BLaER1 treated with 17β-estradiol and CSF1 and Interleukin-3, amounts not matched to agents 10 nM and 100 nM (cell line): ENCODE measurements at regions not wholly inside any gene's neighbourhood (a gene's known extent, or its start where the extent isn't known, plus 50 kb on each side); places are given as distances from the start of the nearest gene placed in this dataset.

Source experiments
- H3K27ac ChIP-seq, 11 experiments: shearing (Covaris generic); formaldehyde crosslinking; 2 replicates each; pipeline ENCODE4 v1.8.1; 2022
- H3K27me3 ChIP-seq, 11 experiments: shearing (Covaris generic); formaldehyde crosslinking; 2 replicates each; pipeline ENCODE4 v1.8.1; 2022
- H3K36me3 ChIP-seq, 11 experiments: shearing (Covaris generic); formaldehyde crosslinking; 2 replicates each; pipeline ENCODE4 v1.8.1; 2022
- H3K4me1 ChIP-seq, 10 experiments: shearing (Covaris generic); formaldehyde crosslinking; 2 replicates each; pipeline ENCODE4 v1.8.1; 2022
- H3K4me2 ChIP-seq, 11 experiments: shearing (Covaris generic); formaldehyde crosslinking; 2 replicates each; pipeline ENCODE4 v1.8.1; 2022
- H3K4me3 ChIP-seq, 10 experiments: shearing (Covaris generic); formaldehyde crosslinking; 2 replicates each; pipeline ENCODE4 v1.8.1; 2022
- H3K9ac ChIP-seq, 11 experiments: shearing (Covaris generic); formaldehyde crosslinking; 2 replicates each; pipeline ENCODE4 v1.8.1; 2022
- H3K9me3 ChIP-seq, 11 experiments: shearing (Covaris generic); formaldehyde crosslinking; replicated peaks in 1 of 11; 2 replicates each; pipeline ENCODE4 v1.8.1; 2022
- H4K20me1 ChIP-seq, 11 experiments: shearing (Covaris generic); formaldehyde crosslinking; 2 replicates each; pipeline ENCODE4 v1.8.1; 2022
- Cebpa-rat ChIP-seq, 11 experiments: shearing (Covaris generic); IDR thresholded peaks; 2 replicates each; pipeline ENCODE4 v1.8.1; 2022

- H3K4me2 ChIP-seq = no peak overlapping the region
- no peaks in the 10 kb centered on the region for H3K36me3 ChIP-seq
- no peaks in the 10 kb centered on the region for H3K4me1 ChIP-seq
- no peak overlapping the region for H3K9ac ChIP-seq
- no peak overlapping the region for H3K27ac ChIP-seq
- H3K27me3 ChIP-seq = no peaks in the 10 kb centered on the region
- H4K20me1 ChIP-seq = no peaks in the 10 kb centered on the region
- H3K4me3 ChIP-seq = no peak overlapping the region
- no peak for TF ChIP-seq Cebpa-rat (IDR thresholded peaks at IDR 0.05)
- 0 out of 22 replicates have a peak, but pooled peaks cover 0 to 4% (median 0%) of the 10 kb centered on the region in 11 experiments for H3K9me3 ChIP-seq
Measured at GRCh38 chr1:61627365-61627764, 97.6 kb downstream of the TM2D1 start.

GRCh38 chr1:61626816-61627215 lies 98.1 kb downstream of the TM2D1 start:
- Histone ChIP-seq H3K4me1 (no peaks in the 10 kb centered on the region), H3K9me3 (0 out of 22 replicates have a peak, but pooled peaks cover 0 to 4% (median 0%) of the 10 kb centered on the region in 11 experiments), H3K4me2 (no peak overlapping the region), H3K4me3 (no peak overlapping the region), H4K20me1 (no peaks in the 10 kb centered on the region), H3K36me3 (no peaks in the 10 kb centered on the region), H3K27me3 (no peaks in the 10 kb centered on the region), H3K9ac (no peak overlapping the region), H3K27ac (no peak overlapping the region)
- no peak for TF ChIP-seq Cebpa-rat (IDR thresholded peaks at IDR 0.05)

- no peak overlapping the region for H3K4me3 ChIP-seq
- 0 out of 22 replicates have a peak, but pooled peaks cover 0 to 4% (median 0%) of the 10 kb centered on the region in 11 experiments for H3K9me3 ChIP-seq
- no peak overlapping the region for H3K9ac ChIP-seq
- peaks cover 0 to 10% (median 0%) of the 10 kb centered on the region in 10 experiments; a peak in 4 of 20 replicates for H3K4me1 ChIP-seq
- no peaks in the 10 kb centered on the region for H4K20me1 ChIP-seq
- H3K27ac ChIP-seq = no peak overlapping the region
- H3K27me3 ChIP-seq = no peaks in the 10 kb centered on the region
- no peak overlapping the region for H3K4me2 ChIP-seq
- H3K36me3 ChIP-seq = no peaks in the 10 kb centered on the region
- no peak for TF ChIP-seq Cebpa-rat (IDR thresholded peaks at IDR 0.05)
Measured at GRCh38 chr1:61623852-61624251, 101.1 kb downstream of the TM2D1 start.

GRCh38 chr1:61620536-61620935 lies 104.4 kb downstream of the TM2D1 start:
- H3K9ac ChIP-seq = no peak overlapping the region
- no peak overlapping the region for H3K27ac ChIP-seq

GRCh38 chr1:61618755-61619154 lies 106.2 kb downstream of the TM2D1 start:
- Histone ChIP-seq H3K27ac (no peak overlapping the region), H4K20me1 (no peaks in the 10 kb centered on the region), H3K27me3 (no peaks in the 10 kb centered on the region), H3K9ac (no peak overlapping the region), H3K9me3 (no peaks in the 10 kb centered on the region), H3K4me3 (no peak overlapping the region), H3K4me2 (no peak overlapping the region), H3K4me1 (peaks cover 0 to 10% (median 0%) of the 10 kb centered on the region in 10 experiments; a peak in 4 of 20 replicates), H3K36me3 (no peaks in the 10 kb centered on the region)
- TF ChIP-seq Cebpa-rat (IDR thresholded peaks at IDR 0.05) = no peak

More at GRCh38 chr1:61620536-61620935, 104.4 kb downstream of the TM2D1 start:
- no peak overlapping the region for H3K4me3 ChIP-seq
- TF ChIP-seq Cebpa-rat (IDR thresholded peaks at IDR 0.05) = no peak
- peak overlapping the region in 3 of 11 experiments; percentile 18 to 43 (median 36); a peak in 3 of 22 replicates for H3K4me2 ChIP-seq
- H3K27me3 ChIP-seq = no peaks in the 10 kb centered on the region
- no peaks in the 10 kb centered on the region for H3K36me3 ChIP-seq
- no peaks in the 10 kb centered on the region for H4K20me1 ChIP-seq
- peaks cover 0 to 10% (median 0%) of the 10 kb centered on the region in 10 experiments; a peak in 4 of 20 replicates for H3K4me1 ChIP-seq
- no peaks in the 10 kb centered on the region for H3K9me3 ChIP-seq

GRCh38 chr1:61618193-61618592 lies 106.7 kb downstream of the TM2D1 start:
- Histone ChIP-seq H3K4me1 (peaks cover 0 to 10% (median 0%) of the 10 kb centered on the region in 10 experiments; a peak in 4 of 20 replicates), H3K27me3 (no peaks in the 10 kb centered on the region), H3K9ac (no peak overlapping the region), H3K9me3 (no peaks in the 10 kb centered on the region), H3K4me3 (no peak overlapping the region), H3K36me3 (no peaks in the 10 kb centered on the region), H3K4me2 (no peak overlapping the region), H3K27ac (no peak overlapping the region), H4K20me1 (no peaks in the 10 kb centered on the region)
- TF ChIP-seq Cebpa-rat (IDR thresholded peaks at IDR 0.05) = no peak

GRCh38 chr1:61616830-61617229 lies 108.1 kb downstream of the TM2D1 start:
- Histone ChIP-seq H4K20me1 (no peaks in the 10 kb centered on the region), H3K9ac (no peak overlapping the region), H3K36me3 (no peaks in the 10 kb centered on the region), H3K9me3 (no peaks in the 10 kb centered on the region), H3K4me3 (no peak overlapping the region), H3K27ac (no peak overlapping the region), H3K4me1 (peaks cover 0 to 13% (median 0%) of the 10 kb centered on the region in 10 experiments; a peak in 4 of 20 replicates), H3K27me3 (no peaks in the 10 kb centered on the region), H3K4me2 (no peak overlapping the region)
- no peak for TF ChIP-seq Cebpa-rat (IDR thresholded peaks at IDR 0.05)

- no peak for TF ChIP-seq Cebpa-rat (IDR thresholded peaks at IDR 0.05)
- no peaks in the 10 kb centered on the region for H3K9me3 ChIP-seq
Measured at GRCh38 chr1:61612602-61613001, 112.3 kb downstream of the TM2D1 start.

GRCh38 chr1:61609040-61609439 lies 115.9 kb downstream of the TM2D1 start:
- peaks cover 0 to 16% (median 0%) of the 10 kb centered on the region in 10 experiments; a peak in 3 of 20 replicates for H3K4me1 ChIP-seq
- no peak overlapping the region for H3K27ac ChIP-seq
- H4K20me1 ChIP-seq = no peaks in the 10 kb centered on the region
- H3K27me3 ChIP-seq = no peaks in the 10 kb centered on the region
- H3K9ac ChIP-seq = no peak overlapping the region
- H3K36me3 ChIP-seq = no peaks in the 10 kb centered on the region
- no peaks in the 10 kb centered on the region for H3K9me3 ChIP-seq
- no peak overlapping the region for H3K4me3 ChIP-seq
- TF ChIP-seq Cebpa-rat (IDR thresholded peaks at IDR 0.05) = no peak
- no peak overlapping the region for H3K4me2 ChIP-seq

More at GRCh38 chr1:61612602-61613001, 112.3 kb downstream of the TM2D1 start:
- no peaks in the 10 kb centered on the region for H3K27me3 ChIP-seq
- H3K9ac ChIP-seq = no peak overlapping the region
- H4K20me1 ChIP-seq = no peaks in the 10 kb centered on the region
- 0 out of 22 replicates have a peak overlapping the region, but pooled peaks of 1 of the 11 experiments have one; percentile 17 for H3K27ac ChIP-seq
- H3K4me1 ChIP-seq = peaks cover 0 to 5% (median 0%) of the 10 kb centered on the region in 10 experiments; a peak in 2 of 20 replicates
- H3K4me2 ChIP-seq = no peak overlapping the region
- H3K36me3 ChIP-seq = no peaks in the 10 kb centered on the region
- no peak overlapping the region for H3K4me3 ChIP-seq

GRCh38 chr1:61607448-61607847 lies 117.5 kb downstream of the TM2D1 start:
- no peaks in the 10 kb centered on the region for H3K9me3 ChIP-seq
- no peaks in the 10 kb centered on the region for H3K27me3 ChIP-seq
- H3K36me3 ChIP-seq = no peaks in the 10 kb centered on the region
- peaks cover 0 to 16% (median 0%) of the 10 kb centered on the region in 10 experiments; a peak in 3 of 20 replicates for H3K4me1 ChIP-seq
- no peaks in the 10 kb centered on the region for H4K20me1 ChIP-seq
- no peak overlapping the region for H3K4me3 ChIP-seq
- TF ChIP-seq Cebpa-rat (IDR thresholded peaks at IDR 0.05) = no peak
- H3K27ac ChIP-seq = no peak overlapping the region
- H3K4me2 ChIP-seq = no peak overlapping the region
- no peak overlapping the region for H3K9ac ChIP-seq
